HEK293 (cell line): ENCODE measurements at regions not wholly inside any gene's neighbourhood (a gene's known extent, or its start where the extent isn't known, plus 50 kb on each side); places are given as distances from the start of the nearest gene placed in this dataset.

Experiments
- CTCF ChIA-PET: fragments of 350-600 bp; formaldehyde crosslinking; extraction: SDS; loops from one replicate; lab custom pipeline; 2021; ENCODE audit warnings: antibody characterized with exemption; lab: Yijun Ruan, JAX
- POLR2A ChIA-PET: fragments of 300-600 bp; formaldehyde crosslinking; extraction: SDS; loops from one replicate; lab custom pipeline; 2020; ENCODE audit warnings: antibody characterized with exemption, inconsistent platforms; lab: Yijun Ruan, JAX
- H3K27ac ChIP-seq: fragments of 200-500 bp; sonication (Bioruptor generic); 2 replicates; pipeline ENCODE4 v1.5.1; 2014; ENCODE audit warnings: low read depth, low read length, control low read depth, inconsistent platforms; ENCODE audit errors: extremely low read depth
- H3K36me3 ChIP-seq, 2 experiments: fragments of 200-500 bp in 1 of 2; sonication (Bioruptor generic) in 1 of 2; 1 replicate in 1 of 2; 2 replicates in 1 of 2; pipeline ENCODE4 v1.5.1; 2014 to 2017; ENCODE audit warnings: inconsistent platforms in 2 of 2, low read length in 2 of 2; ENCODE audit not compliant: control insufficient read depth in 2 of 2, insufficient read depth in 1 of 2
- H3K4me1 ChIP-seq: fragments of 200-500 bp; sonication (Bioruptor generic); 2 replicates; pipeline ENCODE4 v1.5.1; 2014; ENCODE audit warnings: mild to moderate bottlenecking, low read length, inconsistent platforms; ENCODE audit not compliant: control insufficient read depth, insufficient read depth
- H3K4me3 ChIP-seq: 2 replicates; pipeline ENCODE4 v1.5.1; 2011; ENCODE audit warnings: low read depth, mild to moderate bottlenecking, control low read depth, low read length, moderate library complexity
- H3K9me3 ChIP-seq: fragments of 200-500 bp; sonication (Bioruptor generic); 2 replicates; pipeline ENCODE4 v1.5.1; 2014; ENCODE audit warnings: low read depth, low read length, inconsistent platforms; ENCODE audit not compliant: control insufficient read depth, insufficient read depth
- EGR2 ChIP-seq: fragments of 450-650 bp; formaldehyde crosslinking; IDR thresholded peaks from 2 replicates; pipeline ENCODE4 v1.5.1; 2016; ENCODE audit warnings: low read depth, missing biosample characterization, missing genetic modification characterization
- GLI4 ChIP-seq: fragments of 450-650 bp; formaldehyde crosslinking; IDR thresholded peaks from 2 replicates; pipeline ENCODE4 v1.5.1; 2016; ENCODE audit warnings: missing biosample characterization, missing genetic modification characterization
- IKZF3 ChIP-seq: fragments of 450-650 bp; IDR thresholded peaks from 2 replicates; pipeline ENCODE4 v1.5.0; 2018; ENCODE audit warnings: missing biosample characterization, mild to moderate bottlenecking, missing genetic modification characterization, moderate library complexity
- MEIS1 ChIP-seq: sonication (generic); formaldehyde crosslinking; IDR thresholded peaks from 2 replicates; pipeline ENCODE4 v1.8.1; 2022; ENCODE audit warnings: missing genetic modification reagents, mild to moderate bottlenecking, borderline replicate concordance
- PRDM1 ChIP-seq: fragments of 450-650 bp; formaldehyde crosslinking; IDR thresholded peaks from 2 replicates; pipeline ENCODE4; 2016; ENCODE audit warnings: missing biosample characterization, missing genetic modification characterization
- SETDB1 ChIP-seq: IDR thresholded peaks from one replicate; pipeline ENCODE4 v1.6.1; 2017; ENCODE audit warnings: mild to moderate bottlenecking, low read length, moderate library complexity, mixed read lengths; ENCODE audit not compliant: insufficient read length
- SP2 ChIP-seq: fragments of 450-650 bp; formaldehyde crosslinking; IDR thresholded peaks from 2 replicates; pipeline ENCODE4 v1.5.1; 2016; ENCODE audit warnings: missing biosample characterization, missing genetic modification characterization
- ZNF2 ChIP-seq: fragments of 450-650 bp; formaldehyde crosslinking; IDR thresholded peaks from 2 replicates; pipeline ENCODE4 v1.5.1; 2016; ENCODE audit warnings: missing biosample characterization, missing genetic modification characterization
- ZNF341 ChIP-seq: fragments of 450-650 bp; formaldehyde crosslinking; IDR thresholded peaks from 2 replicates; pipeline ENCODE4; 2016; ENCODE audit warnings: low read depth, missing biosample characterization, missing genetic modification characterization
- ZNF350 ChIP-seq: fragments of 450-650 bp; formaldehyde crosslinking; IDR thresholded peaks from 2 replicates; pipeline ENCODE4 v1.5.0; 2017; ENCODE audit warnings: missing biosample characterization, mild to moderate bottlenecking, missing genetic modification characterization
- ZNF501 ChIP-seq: fragments of 450-650 bp; formaldehyde crosslinking; IDR thresholded peaks from 2 replicates; pipeline ENCODE4 v1.5.1; 2016; ENCODE audit warnings: missing biosample characterization, missing genetic modification characterization
- ZNF544 ChIP-seq: fragments of 450-650 bp; formaldehyde crosslinking; IDR thresholded peaks from 2 replicates; pipeline ENCODE4 v1.5.0; 2017; ENCODE audit warnings: missing biosample characterization, missing genetic modification characterization
- ZNF549 ChIP-seq: fragments of 450-650 bp; IDR thresholded peaks from 2 replicates; pipeline ENCODE4 v1.5.1; 2018; ENCODE audit warnings: missing biosample characterization, missing genetic modification characterization, mild to moderate bottlenecking, inconsistent platforms, moderate library complexity
- ZNF560 ChIP-seq: fragments of 450-650 bp; formaldehyde crosslinking; IDR thresholded peaks from 2 replicates; pipeline ENCODE4 v1.5.1; 2017; ENCODE audit warnings: missing biosample characterization, missing genetic modification characterization, borderline replicate concordance
- ZNF600 ChIP-seq: fragments of 450-650 bp; formaldehyde crosslinking; IDR thresholded peaks from 2 replicates; pipeline ENCODE4 v1.5.1; 2016; ENCODE audit warnings: missing biosample characterization, missing genetic modification characterization
- ZNF621 ChIP-seq: fragments of 450-650 bp; formaldehyde crosslinking; IDR thresholded peaks from 2 replicates; pipeline ENCODE4 v1.5.1; 2017; ENCODE audit warnings: missing biosample characterization, missing genetic modification characterization
- ZNF629 ChIP-seq: fragments of 450-650 bp; formaldehyde crosslinking; IDR thresholded peaks from 2 replicates; pipeline ENCODE4 v1.5.1; 2017; ENCODE audit warnings: missing biosample characterization, missing genetic modification characterization
- ZNF660 ChIP-seq: fragments of 450-650 bp; IDR thresholded peaks from 2 replicates; pipeline ENCODE4 v1.5.1; 2018; ENCODE audit warnings: missing biosample characterization, mild to moderate bottlenecking, missing genetic modification characterization
- ZNF664 ChIP-seq: fragments of 450-650 bp; formaldehyde crosslinking; IDR thresholded peaks from 2 replicates; pipeline ENCODE4 v1.5.1; 2016; ENCODE audit warnings: missing biosample characterization, missing genetic modification characterization
- ZNF704 ChIP-seq: fragments of 450-650 bp; formaldehyde crosslinking; IDR thresholded peaks from 2 replicates; pipeline ENCODE4 v1.5.1; 2016; ENCODE audit warnings: missing biosample characterization, missing genetic modification characterization
- ZNF707 ChIP-seq: fragments of 450-650 bp; formaldehyde crosslinking; IDR thresholded peaks from 2 replicates; pipeline ENCODE4 v1.5.1; 2016; ENCODE audit warnings: missing biosample characterization, missing genetic modification characterization
- ZNF76 ChIP-seq: fragments of 450-650 bp; formaldehyde crosslinking; IDR thresholded peaks from 2 replicates; pipeline ENCODE4; 2016; ENCODE audit warnings: low read depth, missing biosample characterization, missing genetic modification characterization, borderline replicate concordance
- ZNF768 ChIP-seq: fragments of 450-650 bp; formaldehyde crosslinking; IDR thresholded peaks from 2 replicates; pipeline ENCODE4 v1.5.1; 2018; ENCODE audit warnings: missing biosample characterization, mild to moderate bottlenecking, missing genetic modification characterization
- ZNF791 ChIP-seq: fragments of 450-650 bp; formaldehyde crosslinking; IDR thresholded peaks from 2 replicates; pipeline ENCODE4 v1.5.1; 2016; ENCODE audit warnings: missing biosample characterization, missing genetic modification characterization
- ZNF792 ChIP-seq: fragments of 450-650 bp; formaldehyde crosslinking; IDR thresholded peaks from 2 replicates; pipeline ENCODE4 v1.5.1; 2016; ENCODE audit warnings: missing biosample characterization, missing genetic modification characterization
- ZXDB ChIP-seq: fragments of 450-650 bp; formaldehyde crosslinking; IDR thresholded peaks from 2 replicates; pipeline ENCODE4 v1.5.1; 2016; ENCODE audit warnings: missing biosample characterization, missing genetic modification characterization
- TF ChIP-seq, protein P1 (sequence below): fragments of 450-650 bp; IDR thresholded peaks from 2 replicates; pipeline ENCODE4 v1.5.1; 2018; ENCODE audit warnings: missing biosample characterization, missing genetic modification characterization

GRCh38 chr11:128181984-128182383 lies 405.4 kb downstream of the ETS1 start:
- no peak overlapping the region for H3K27ac ChIP-seq
- TF ChIP-seq ZNF792 (tag by site-specific recombination): no peak
- no peak for TF ChIP-seq ZNF707 (tag by site-specific recombination)
- no peak for TF ChIP-seq ZNF704
- no peak for TF ChIP-seq ZNF768 (tag by site-specific recombination)
- TF ChIP-seq ZNF549 (tag by site-specific recombination): no peak
- TF ChIP-seq EGR2 (tag by site-specific recombination): no peak
- no peak for TF ChIP-seq SP2
- TF ChIP-seq ZNF501 (tag by site-specific recombination): no peak
- no peak for TF ChIP-seq ZNF664 (tag by site-specific recombination)
- no peak for TF ChIP-seq ZXDB (tag by site-specific recombination)
- no peak for TF ChIP-seq ZNF660
- TF ChIP-seq ZNF600 (tag by site-specific recombination): no peak
- TF ChIP-seq PRDM1: no peak
- TF ChIP-seq, protein P1, sequence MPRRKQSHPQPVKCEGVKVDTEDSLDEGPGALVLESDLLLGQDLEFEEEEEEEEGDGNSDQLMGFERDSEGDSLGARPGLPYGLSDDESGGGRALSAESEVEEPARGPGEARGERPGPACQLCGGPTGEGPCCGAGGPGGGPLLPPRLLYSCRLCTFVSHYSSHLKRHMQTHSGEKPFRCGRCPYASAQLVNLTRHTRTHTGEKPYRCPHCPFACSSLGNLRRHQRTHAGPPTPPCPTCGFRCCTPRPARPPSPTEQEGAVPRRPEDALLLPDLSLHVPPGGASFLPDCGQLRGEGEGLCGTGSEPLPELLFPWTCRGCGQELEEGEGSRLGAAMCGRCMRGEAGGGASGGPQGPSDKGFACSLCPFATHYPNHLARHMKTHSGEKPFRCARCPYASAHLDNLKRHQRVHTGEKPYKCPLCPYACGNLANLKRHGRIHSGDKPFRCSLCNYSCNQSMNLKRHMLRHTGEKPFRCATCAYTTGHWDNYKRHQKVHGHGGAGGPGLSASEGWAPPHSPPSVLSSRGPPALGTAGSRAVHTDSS: no peak
- TF ChIP-seq ZNF560 (tag by site-specific recombination): no peak
- no peak for TF ChIP-seq ZNF791 (tag by site-specific recombination)
- TF ChIP-seq ZNF621: no peak
- TF ChIP-seq ZNF2: no peak
- no peak overlapping the region for H3K4me3 ChIP-seq
- no peaks in the 10 kb centered on the region for H3K4me1 ChIP-seq
- H3K36me3 ChIP-seq: no peaks in the 10 kb centered on the region
- H3K9me3 ChIP-seq: no peaks in the 10 kb centered on the region
- CTCF ChIA-PET: interaction anchor here (0.7 to 2.6 kb wide), 3 partner anchors 10 to 770 kb away, joined by 3 to 14 read pairs (median 4); no protein-coding TSS in a partner anchor
- POLR2A ChIA-PET: no interaction called here

DNA sequence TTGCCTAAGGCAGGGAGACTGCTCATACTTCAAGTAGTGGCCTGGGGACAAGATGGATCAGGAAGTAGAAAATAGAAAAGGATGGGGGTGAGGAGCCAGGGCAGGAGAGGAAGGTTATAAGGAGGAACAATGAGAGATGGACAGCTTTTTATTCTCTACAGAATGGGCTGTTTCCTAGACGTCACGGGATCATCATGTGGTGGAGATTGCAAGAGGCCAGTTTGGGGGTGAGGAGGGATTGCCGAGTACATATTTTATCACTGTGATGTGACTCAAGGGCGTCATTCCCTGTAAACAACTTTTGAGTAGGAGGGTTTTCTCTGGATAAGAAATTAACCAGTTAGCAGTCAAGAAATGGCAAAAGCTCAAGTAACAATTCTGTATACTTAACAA lies 406.3 kb downstream of the ETS1 start:
- Histone ChIP-seq H3K9me3 (no peaks in the 10 kb centered on the region), H3K4me1 (no peaks in the 10 kb centered on the region), H3K27ac (no peak overlapping the region), H3K4me3 (no peak overlapping the region), H3K36me3 (no peaks in the 10 kb centered on the region)
- no peak for TF ChIP-seq SETDB1
- TF ChIP-seq ZNF350: no peak
- no peak for TF ChIP-seq GLI4
- ChIA-PET CTCF (interaction anchor here (1.2 to 2.6 kb wide), 3 partner anchors 9 to 10 kb away, joined by 3 to 14 read pairs (median 3); no protein-coding TSS in a partner anchor), POLR2A (no interaction called here)

DNA sequence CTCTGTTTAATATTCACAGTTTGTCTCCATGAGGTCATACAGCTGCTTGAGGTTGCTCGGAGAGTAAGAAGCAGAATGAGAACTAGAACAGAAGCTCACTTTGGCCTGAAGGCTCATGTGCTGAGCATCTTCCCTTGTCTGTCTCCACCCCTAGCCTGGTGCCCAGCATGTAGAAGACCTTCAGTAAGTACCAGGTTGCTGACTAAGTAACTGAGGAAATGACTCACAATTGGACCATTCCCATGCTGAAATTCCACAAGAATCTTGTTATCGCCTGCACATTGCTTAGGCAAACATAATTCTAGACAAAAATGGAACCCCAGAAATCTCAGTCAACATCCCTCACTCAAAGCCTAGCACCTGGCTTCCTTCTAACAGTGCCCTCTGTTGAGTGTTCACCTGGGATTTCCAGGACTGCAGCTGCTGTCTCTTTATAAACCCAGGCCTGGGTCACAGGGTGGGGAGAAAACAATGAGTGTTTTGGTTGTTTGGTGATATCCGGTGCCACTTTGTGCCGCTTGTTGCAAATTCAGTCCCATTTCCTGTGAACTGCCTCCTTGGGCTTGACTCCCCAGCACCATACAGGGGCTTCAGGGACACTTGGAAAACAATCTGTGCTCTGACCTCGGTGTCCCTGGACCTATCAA lies 406.8 kb downstream of the ETS1 start:
- H3K36me3 ChIP-seq: no peaks in the 10 kb centered on the region
- ChIA-PET CTCF (interaction anchor here (0.5 to 2.6 kb wide), 6 partner anchors 8 to 452 kb away, joined by 3 to 14 read pairs (median 3); no protein-coding TSS in a partner anchor), POLR2A (no interaction called here)
- H3K9me3 ChIP-seq: no peaks in the 10 kb centered on the region
- H3K27ac ChIP-seq: no peak overlapping the region
- no peak for TF ChIP-seq MEIS1 (CRISPR knock-in tag)
- TF ChIP-seq ZNF76 (tag by site-specific recombination): no peak
- no peak for TF ChIP-seq ZNF341 (tag by site-specific recombination)
- no peak for TF ChIP-seq ZNF544
- no peak for TF ChIP-seq ZNF629 (tag by site-specific recombination)
- TF ChIP-seq IKZF3: no peak
- H3K4me1 ChIP-seq: no peaks in the 10 kb centered on the region
- H3K4me3 ChIP-seq: no peak overlapping the region
